Body of pancreas (tissue), 4 donors: ENCODE measurements at regions not wholly inside any gene's neighbourhood (a gene's known extent, or its start where the extent isn't known, plus 50 kb on each side); places are given as distances from the start of the nearest gene placed in this dataset.
A peak's percentile ranks its signal among the peaks of the same experiment; 100 is the strongest.

Experiments used
- ATAC-seq: fragments of 150-250 bp; one replicate; pipeline ENCODE4 v1.9.1; 2016
- DNase-seq, 4 donors: peaks; one replicate each; pipeline ENCODE4 v3.0.0-alpha.2; 2019
- H3K27ac ChIP-seq, 4 donors: fragments of 200-600 bp; sonication (generic); 1 replicate in 3 of 4; 2 replicates in 1 of 4; pipeline versions ENCODE4 v1.5.1 to v1.6.1; 2016 to 2019; ENCODE audit warnings: mild to moderate bottlenecking in 1 of 4, mixed read lengths in 1 of 4, moderate library complexity in 1 of 4
- H3K27me3 ChIP-seq, 2 donors: fragments of 200-600 bp; sonication (generic); one replicate each; pipeline ENCODE4 v1.6.0; 2016; ENCODE audit warnings: mild to moderate bottlenecking in 1 of 2
- H3K36me3 ChIP-seq, 2 donors: fragments of 200-600 bp; sonication (generic); replicated peaks in 1 of 2; 2 replicates each; pipeline ENCODE4 v1.5.1; 2016; ENCODE audit warnings: low read depth in 2 of 2; ENCODE audit not compliant: insufficient read depth in 1 of 2
- H3K4me1 ChIP-seq: fragments of 200-600 bp; sonication (generic); one replicate; pipeline ENCODE4 v1.6.0; 2016
- H3K4me3 ChIP-seq, 2 donors: fragments of 200-600 bp; sonication (generic); 1 replicate in 1 of 2; 2 replicates in 1 of 2; pipeline ENCODE4 v1.5.1; 2016 to 2019
- H3K9me3 ChIP-seq, 3 donors: fragments of 200-600 bp; sonication (generic); 1 replicate in 2 of 3; 2 replicates in 1 of 3; pipeline ENCODE4 v1.5.1; 2016
- CTCF ChIP-seq, 7 experiments: fragments of 450-650 bp in 4 of 7; fragments of 200-600 bp in 3 of 7; sonication (generic) in 3 of 7; IDR thresholded peaks; one replicate each; pipeline ENCODE4 v1.5.1; 2016 to 2019; ENCODE audit warnings: antibody characterized with exemption in 7 of 7
- POLR2A ChIP-seq, 3 donors: fragments of 450-650 bp; IDR thresholded peaks; one replicate each; pipeline ENCODE4 v1.6.1; 2016; ENCODE audit warnings: antibody characterized with exemption in 3 of 3, mild to moderate bottlenecking in 2 of 3
- WGBS, 2 donors: methylation state at CpG; one replicate each; pipeline ENCODE4 v1.1.5; 2017; 5-methylcytosine and 5-hydroxymethylcytosine counted together
- intact Hi-C: fragments of 100-400 bp; cut with DNase I; formaldehyde crosslinking; loops from one replicate; pipeline ENCODE4 v1.15.1; 2023

- whole genome bisulfite sequencing, 2 donors: 72 to 85% methylated on average over 4 of the region's 4 CpGs
- TF ChIP-seq CTCF (IDR thresholded peaks at IDR 0.05) (no peak), POLR2A (IDR thresholded peaks at IDR 0.05) (no peak)
- no peaks in the 10 kb centered on the region for H3K27me3 ChIP-seq
- H3K4me3 ChIP-seq: no peak overlapping the region
- no peaks in the 10 kb centered on the region for H3K9me3 ChIP-seq
- intact Hi-C loops: no loop called here
- DNase-seq (no peak), ATAC-seq (no peak)
- H3K27ac ChIP-seq: no peak overlapping the region
- peaks cover 16% of the 10 kb centered on the region for H3K4me1 ChIP-seq
- no peaks in the 10 kb centered on the region for H3K36me3 ChIP-seq
These were observed 96.6 kb downstream of the EMP1 start for GRCh38 chr12:13293096-13293495.

- Histone ChIP-seq H3K4me1 (peaks cover 16% of the 10 kb centered on the region), H3K27ac (no peak overlapping the region), H3K36me3 (no peaks in the 10 kb centered on the region), H3K9me3 (no peaks in the 10 kb centered on the region), H3K27me3 (no peaks in the 10 kb centered on the region), H3K4me3 (no peak overlapping the region)
- no peak for TF ChIP-seq POLR2A (IDR thresholded peaks at IDR 0.05)
- no peak for TF ChIP-seq CTCF (IDR thresholded peaks at IDR 0.05)
- intact Hi-C loops: no loop called here
- DNase-seq (peak in 2 of 4 donors; percentile 24 to 28), ATAC-seq (peak; percentile 53)
These were observed 93.2 kb downstream of the EMP1 start for GRCh38 chr12:13289653-13290289.

- intact Hi-C loops: no loop called here
- H3K4me3 ChIP-seq: no peak overlapping the region
- peaks cover 16% of the 10 kb centered on the region for H3K4me1 ChIP-seq
- TF ChIP-seq POLR2A (IDR thresholded peaks at IDR 0.05) (no peak), CTCF (IDR thresholded peaks at IDR 0.05) (no peak)
- DNase-seq: peak; percentile 44 to 64 (median 56)
- peak; percentile 42 for ATAC-seq
- H3K27me3 ChIP-seq: no peaks in the 10 kb centered on the region
- 24 to 36% methylated on average over 11 of the region's 11 CpGs for WGBS, 2 donors
- no peaks in the 10 kb centered on the region for H3K9me3 ChIP-seq
- no peaks in the 10 kb centered on the region for H3K36me3 ChIP-seq
- no peak overlapping the region for H3K27ac ChIP-seq
These were observed 92.6 kb downstream of the EMP1 start for GRCh38 chr12:13288937-13289652.

- 21 to 27% methylated on average over 1 of the region's 1 CpG for WGBS, 2 donors
These were observed 92.0 kb downstream of the EMP1 start for GRCh38 chr12:13288501-13288900.

More at GRCh38 chr12:13288501-13288900, 92.0 kb downstream of the EMP1 start:
- TF ChIP-seq POLR2A (IDR thresholded peaks at IDR 0.05) (no peak), CTCF (IDR thresholded peaks at IDR 0.05) (no peak)
- DNase-seq (no peak), ATAC-seq (no peak)
- no peak overlapping the region for H3K4me3 ChIP-seq
- intact Hi-C loops: no loop called here
- no peak overlapping the region for H3K27ac ChIP-seq
- no peaks in the 10 kb centered on the region for H3K9me3 ChIP-seq
- H3K4me1 ChIP-seq: peaks cover 16% of the 10 kb centered on the region
- no peaks in the 10 kb centered on the region for H3K36me3 ChIP-seq
- no peaks in the 10 kb centered on the region for H3K27me3 ChIP-seq
